T-cell (primary cell): ENCODE measurements at regions not wholly inside any gene's neighbourhood (a gene's known extent, or its start where the extent isn't known, plus 50 kb on each side); places are given as distances from the start of the nearest gene placed in this dataset.

Source experiments
- ATAC-seq, 4 experiments: fragments of 200-7000 bp in 3 of 4; fragments of 150-1000 bp in 1 of 4; cut with Tn5 transposase; replicated peaks in 1 of 4; 1 replicate in 3 of 4; 2 replicates in 1 of 4; pipeline ENCODE4 v1.10.0; 2021; ENCODE audit warnings: moderate library complexity in 3 of 4, mild to moderate bottlenecking in 2 of 4, moderate number of reproducible peaks in 1 of 4
- CTCF ChIA-PET, 2 donors: fragments of 300-600 bp; sonication (Branson Sonifier 250); formaldehyde crosslinking; loops; one replicate each; lab custom pipeline; 2022; ENCODE audit warnings: antibody characterized with exemption in 2 of 2; lab: Charles Lee
- POLR2A ChIA-PET, 2 donors: fragments of 300-600 bp; sonication (Branson Sonifier 250); formaldehyde crosslinking; loops; one replicate each; lab custom pipeline; 2022; ENCODE audit warnings: antibody characterized with exemption in 2 of 2; lab: Charles Lee
- DNase-seq, 35 experiments: peaks; one replicate each; pipeline versions ENCODE4 v3.0.0 to v3.0.0-alpha.2; 2013 to 2023
- H3K27ac ChIP-seq: one replicate; pipeline ENCODE4 v1.5.1; 2013; ENCODE audit warnings: low read length
- H3K27me3 ChIP-seq, 2 experiments: replicated peaks in 1 of 2; 1 replicate in 1 of 2; 2 replicates in 1 of 2; pipeline versions ENCODE4 v1.6.1 to v1.7.0; 2013; ENCODE audit warnings: low read length in 1 of 2, mixed read lengths in 1 of 2; ENCODE audit not compliant: control insufficient read depth in 2 of 2, insufficient read depth in 2 of 2; ENCODE audit errors: extremely low read depth in 1 of 2
- H3K36me3 ChIP-seq, 2 donors: 1 replicate in 1 of 2; 2 replicates in 1 of 2; pipeline versions ENCODE4 v1.6.1 to v1.7.0; 2013; ENCODE audit warnings: low read length in 1 of 2; ENCODE audit not compliant: control insufficient read depth in 2 of 2, insufficient read depth in 1 of 2; ENCODE audit errors: extremely low read depth in 1 of 2
- H3K4me1 ChIP-seq, 2 experiments: 1 replicate in 1 of 2; 2 replicates in 1 of 2; pipeline versions ENCODE4 v1.6.1 to v1.7.0; 2013; ENCODE audit warnings: low read length in 2 of 2, mixed read lengths in 1 of 2; ENCODE audit not compliant: insufficient read depth in 2 of 2, control insufficient read depth in 1 of 2; ENCODE audit errors: extremely low read depth in 1 of 2
- H3K4me3 ChIP-seq, 2 donors: 1 replicate in 1 of 2; 2 replicates in 1 of 2; pipeline versions ENCODE4 v1.5.1 to v1.7.0; 2013; ENCODE audit warnings: mild to moderate bottlenecking in 2 of 2, low read length in 1 of 2, moderate library complexity in 1 of 2; ENCODE audit not compliant: control insufficient read depth in 1 of 2; ENCODE audit errors: extremely low read depth in 1 of 2
- H3K9me3 ChIP-seq: 2 replicates; pipeline ENCODE4 v1.7.0; 2013
- H3K27ac Mint-ChIP-seq, 2 donors: one replicate each; pipeline ENCODE4 v1.8.0; 2020 to 2021; ENCODE audit warnings: mild to moderate bottlenecking in 2 of 2, mixed read lengths in 2 of 2
- H3K27me3 Mint-ChIP-seq, 2 donors: one replicate each; pipeline ENCODE4 v1.8.0; 2021 to 2022; ENCODE audit warnings: mixed read lengths in 2 of 2
- H3K36me3 Mint-ChIP-seq: one replicate; pipeline ENCODE4 v1.8.0; 2021; ENCODE audit warnings: mixed read lengths
- H3K4me1 Mint-ChIP-seq, 3 donors: one replicate each; pipeline ENCODE4 v1.8.0; 2020 to 2022; ENCODE audit warnings: mixed read lengths in 3 of 3, mild to moderate bottlenecking in 1 of 3
- H3K4me3 Mint-ChIP-seq, 3 donors: one replicate each; pipeline ENCODE4 v1.8.0; 2020 to 2022; ENCODE audit warnings: mild to moderate bottlenecking in 3 of 3, mixed read lengths in 3 of 3, moderate library complexity in 3 of 3
- H3K9me3 Mint-ChIP-seq, 3 donors: one replicate each; pipeline ENCODE4 v1.8.0; 2020 to 2022; ENCODE audit warnings: mixed read lengths in 3 of 3
- WGBS: methylation state at CpG from one replicate; pipeline ENCODE4 v1.1.5; 2013; ENCODE audit warnings: missing lambda C conversion rate; ENCODE audit not compliant: insufficient coverage; 5-methylcytosine and 5-hydroxymethylcytosine counted together

DNA sequence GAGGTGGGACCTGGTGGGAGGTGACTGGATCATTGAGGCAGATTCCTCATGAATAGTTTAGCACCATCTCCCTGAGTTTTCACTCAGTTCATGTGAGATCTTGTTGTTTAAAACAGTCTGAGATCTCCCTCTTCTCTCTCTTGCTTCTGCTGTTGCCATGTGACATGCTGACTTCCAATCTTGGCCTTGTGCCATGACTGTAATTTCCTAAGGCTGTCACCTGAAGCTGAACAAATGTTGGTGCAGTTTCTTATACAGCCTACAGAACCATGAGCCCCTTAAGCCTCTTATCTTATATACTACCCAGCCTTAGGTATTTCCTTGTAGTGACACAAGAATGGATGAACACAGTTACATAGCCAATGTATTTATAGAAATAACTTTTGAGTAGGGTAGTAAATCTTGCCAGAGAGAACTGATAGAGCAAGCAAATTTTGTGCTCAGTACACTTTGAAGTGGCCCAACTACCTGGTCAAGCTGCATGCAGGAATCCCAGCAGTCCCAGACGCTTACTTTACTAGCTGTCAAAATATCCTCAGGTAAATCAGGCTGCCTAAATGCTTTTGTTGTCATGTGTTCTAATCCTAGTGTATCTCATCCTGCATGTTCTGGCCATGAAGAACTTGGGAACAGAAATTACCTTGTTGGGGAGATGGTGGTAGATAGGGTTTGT, 445.6 kb upstream of the MIS18BP1 start:
- no peak overlapping the region for H3K27ac ChIP-seq
- CTCF ChIA-PET, result no interaction called here
- H3K27me3 ChIP-seq, result no peaks in the 10 kb centered on the region
- H3K36me3 Mint-ChIP-seq, result no peaks in the 10 kb centered on the region
- DNase-seq, result no peak
- H3K9me3 ChIP-seq, result no peaks in the 10 kb centered on the region
- H3K4me1 Mint-ChIP-seq, result no peaks in the 10 kb centered on the region
- POLR2A ChIA-PET, result no interaction called here
- H3K9me3 Mint-ChIP-seq, result peaks cover 9 to 17% (median 12%) of the 10 kb centered on the region in 3 donors
- H3K27ac Mint-ChIP-seq, result no peak overlapping the region
- no peak for ATAC-seq
- H3K4me1 ChIP-seq, result no peaks in the 10 kb centered on the region
- no peak overlapping the region for H3K4me3 ChIP-seq
- H3K4me3 Mint-ChIP-seq, result no peak overlapping the region
- no peaks in the 10 kb centered on the region for H3K36me3 ChIP-seq
- no CpG with 5 or more reads among the region's 1 CpG for WGBS
- no peaks in the 10 kb centered on the region for H3K27me3 Mint-ChIP-seq

DNA sequence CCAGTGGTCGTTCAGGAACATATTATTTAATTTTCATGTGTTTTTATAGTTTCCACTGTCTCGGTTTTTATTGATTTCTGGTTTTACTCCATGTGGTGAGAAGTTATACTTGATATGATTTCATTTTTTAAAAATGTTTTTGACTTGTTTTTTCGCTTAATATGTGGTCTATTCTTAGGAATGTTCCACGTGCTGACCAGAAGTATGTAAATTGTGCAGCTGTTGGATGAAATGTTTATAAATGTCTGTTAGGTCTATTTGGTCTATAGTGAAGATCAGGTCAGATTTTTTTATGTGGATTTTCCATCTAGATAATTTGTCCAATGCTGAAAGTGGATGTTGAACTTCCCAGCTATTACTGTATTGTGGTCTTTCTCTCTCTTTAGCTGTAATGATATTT, 433.8 kb upstream of the MIS18BP1 start:
- no peaks in the 10 kb centered on the region for H3K4me1 ChIP-seq
- H3K4me3 ChIP-seq, result no peak overlapping the region
- Mint-ChIP-seq H3K36me3 (no peaks in the 10 kb centered on the region), H3K27ac (no peak overlapping the region), H3K27me3 (no peaks in the 10 kb centered on the region), H3K4me3 (no peak overlapping the region), H3K4me1 (no peaks in the 10 kb centered on the region), H3K9me3 (peaks cover 23 to 46% (median 26%) of the 10 kb centered on the region in 3 donors)
- H3K9me3 ChIP-seq, result peaks cover 3% of the 10 kb centered on the region
- DNase-seq (no peak), ATAC-seq (no peak)
- CTCF ChIA-PET, result no interaction called here
- POLR2A ChIA-PET, result no interaction called here
- H3K27ac ChIP-seq, result no peak overlapping the region
- H3K36me3 ChIP-seq, result no peaks in the 10 kb centered on the region
- 33% methylated on average over 1 of the region's 4 CpGs for WGBS
- H3K27me3 ChIP-seq, result no peaks in the 10 kb centered on the region

DNA sequence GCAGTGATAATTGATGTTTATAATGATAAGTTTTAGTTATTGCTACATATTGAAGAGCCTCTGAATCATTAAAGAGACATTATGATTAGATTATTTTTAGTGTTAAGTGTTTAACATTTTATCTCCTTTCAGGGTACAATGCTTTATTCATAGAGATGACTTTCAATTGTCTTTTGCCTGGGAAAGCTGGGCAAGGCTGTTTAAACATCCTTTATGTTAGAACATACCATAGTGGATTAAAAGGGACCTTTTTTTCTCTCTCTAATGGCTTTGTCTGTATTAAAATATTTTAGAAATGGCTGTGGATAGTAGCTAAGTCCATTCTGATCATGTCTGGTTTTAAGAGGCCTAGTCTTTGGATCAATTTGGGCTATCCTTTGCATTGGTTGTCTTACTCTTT, 427.5 kb upstream of the MIS18BP1 start:
- POLR2A ChIA-PET, result no interaction called here
- Mint-ChIP-seq H3K36me3 (no peaks in the 10 kb centered on the region), H3K27me3 (no peaks in the 10 kb centered on the region)

DNA sequence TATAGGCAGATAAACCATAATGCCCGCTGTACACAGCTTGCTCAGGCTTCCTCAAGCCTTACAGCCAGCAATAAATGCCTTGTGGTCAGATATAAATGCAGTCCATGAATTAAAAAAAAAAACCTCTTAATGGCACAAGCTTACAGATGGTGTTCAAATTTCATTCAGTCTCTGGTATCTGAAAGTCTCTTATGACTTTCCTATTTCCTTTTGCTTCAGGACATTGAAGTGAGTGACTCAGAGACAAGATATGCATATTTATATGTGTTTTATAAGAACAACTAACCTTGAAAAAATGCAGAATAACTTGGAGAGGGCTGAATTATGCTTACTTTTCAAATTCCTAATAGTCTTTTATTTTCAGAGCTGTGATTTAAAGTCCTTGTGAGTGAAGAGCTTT, 426.9 kb upstream of the MIS18BP1 start:
- WGBS, result no CpG with 5 or more reads among the region's 1 CpG
- no peaks in the 10 kb centered on the region for H3K4me1 ChIP-seq
- ChIA-PET CTCF (no interaction called here), POLR2A (no interaction called here)
- no peaks in the 10 kb centered on the region for H3K36me3 Mint-ChIP-seq
- H3K9me3 ChIP-seq, result no peaks in the 10 kb centered on the region
- no peaks in the 10 kb centered on the region for H3K36me3 ChIP-seq
- DNase-seq, result no peak
- H3K27ac Mint-ChIP-seq, result no peak overlapping the region
- H3K27me3 Mint-ChIP-seq, result no peaks in the 10 kb centered on the region
- no peaks in the 10 kb centered on the region for H3K27me3 ChIP-seq
- no peaks in the 10 kb centered on the region for H3K4me1 Mint-ChIP-seq
- H3K4me3 ChIP-seq, result no peak overlapping the region
- peaks cover 5 to 23% (median 15%) of the 10 kb centered on the region in 3 donors for H3K9me3 Mint-ChIP-seq
- H3K27ac ChIP-seq, result no peak overlapping the region
- no peak overlapping the region for H3K4me3 Mint-ChIP-seq
- no peak for ATAC-seq

More for the DNA sequence above, 427.5 kb upstream of the MIS18BP1 start:
- H3K4me3 ChIP-seq, result no peak overlapping the region
- Mint-ChIP-seq H3K27ac (no peak overlapping the region), H3K4me1 (no peaks in the 10 kb centered on the region), H3K9me3 (peaks cover 5 to 22% (median 15%) of the 10 kb centered on the region in 3 donors), H3K4me3 (no peak overlapping the region)
- H3K27me3 ChIP-seq, result no peaks in the 10 kb centered on the region
- H3K4me1 ChIP-seq, result no peaks in the 10 kb centered on the region
- CTCF ChIA-PET, result no interaction called here
- H3K36me3 ChIP-seq, result no peaks in the 10 kb centered on the region
- ATAC-seq (no peak), DNase-seq (no peak)
- H3K9me3 ChIP-seq, result no peaks in the 10 kb centered on the region
- H3K27ac ChIP-seq, result no peak overlapping the region

DNA sequence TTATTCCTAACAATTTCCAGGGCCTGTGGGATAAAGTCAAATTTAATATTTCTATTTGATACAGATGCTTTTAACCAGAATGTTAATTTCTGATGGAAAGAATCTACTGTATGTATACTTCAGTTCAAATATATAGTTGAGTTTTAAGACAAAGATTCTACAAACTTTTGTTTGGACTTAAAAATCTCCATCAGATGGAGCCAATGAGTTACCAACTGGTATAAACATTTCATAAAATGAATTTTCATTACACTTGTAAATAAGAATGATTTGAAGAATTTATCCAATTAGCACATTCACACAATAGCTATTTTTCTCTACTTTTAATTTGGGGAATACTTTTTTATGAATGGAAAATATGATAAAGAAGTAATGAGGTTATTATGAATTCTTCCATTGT, 425.2 kb upstream of the MIS18BP1 start:
- no peaks in the 10 kb centered on the region for H3K27me3 Mint-ChIP-seq
- no peaks in the 10 kb centered on the region for H3K36me3 Mint-ChIP-seq
- Histone ChIP-seq H3K4me3 (no peak overlapping the region), H3K9me3 (no peaks in the 10 kb centered on the region), H3K4me1 (no peaks in the 10 kb centered on the region), H3K36me3 (no peaks in the 10 kb centered on the region), H3K27ac (no peak overlapping the region), H3K27me3 (no peaks in the 10 kb centered on the region)
- H3K9me3 Mint-ChIP-seq, result peaks cover 0 to 18% (median 13%) of the 10 kb centered on the region in 3 donors
- no peaks in the 10 kb centered on the region for H3K4me1 Mint-ChIP-seq
- POLR2A ChIA-PET, result no interaction called here
- CTCF ChIA-PET, result no interaction called here
- H3K4me3 Mint-ChIP-seq, result no peak overlapping the region
- DNase-seq (no peak), ATAC-seq (no peak)
- H3K27ac Mint-ChIP-seq, result no peak overlapping the region

DNA sequence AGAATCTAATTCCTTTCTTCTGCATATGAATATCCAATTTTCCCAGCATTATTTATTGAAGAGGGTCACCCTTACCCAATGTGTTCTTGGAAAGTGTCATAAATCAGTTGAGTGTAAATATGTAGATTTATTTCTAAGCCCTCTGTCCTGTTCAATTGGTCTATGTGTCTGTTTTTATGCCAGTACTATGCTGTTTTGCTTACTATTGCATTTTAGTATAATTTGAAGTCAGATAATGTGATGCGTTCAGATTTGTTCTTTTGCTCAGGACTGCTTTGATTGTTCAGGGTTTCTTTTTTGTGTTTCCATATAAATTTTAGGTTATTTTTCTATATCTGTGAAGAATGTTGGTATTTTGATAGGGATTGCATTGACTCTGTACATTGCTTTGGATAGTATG, 420.4 kb upstream of the MIS18BP1 start:
- CTCF ChIA-PET, result no interaction called here
- H3K9me3 Mint-ChIP-seq, result peaks cover 4 to 14% (median 10%) of the 10 kb centered on the region in 3 donors
- no peaks in the 10 kb centered on the region for H3K36me3 ChIP-seq
- no peak overlapping the region for H3K4me3 Mint-ChIP-seq
- WGBS, result 100% methylated on average over 1 of the region's 1 CpG
- POLR2A ChIA-PET, result interaction anchor here in 1 of 2 donors (0.6 kb wide), 1 partner anchor 8 kb away, joined by 3 read pairs; no protein-coding TSS in a partner anchor
- no peak for DNase-seq
- H3K27ac Mint-ChIP-seq, result no peak overlapping the region
- ATAC-seq, result no peak
- no peaks in the 10 kb centered on the region for H3K36me3 Mint-ChIP-seq
- no peaks in the 10 kb centered on the region for H3K4me1 ChIP-seq
- no peaks in the 10 kb centered on the region for H3K9me3 ChIP-seq
- no peak overlapping the region for H3K27ac ChIP-seq
- no peaks in the 10 kb centered on the region for H3K27me3 Mint-ChIP-seq
- no peaks in the 10 kb centered on the region for H3K27me3 ChIP-seq
- no peak overlapping the region for H3K4me3 ChIP-seq
- no peaks in the 10 kb centered on the region for H3K4me1 Mint-ChIP-seq
